PC-9 (cell line): ENCODE measurements at regions not wholly inside any gene's neighbourhood (a gene's known extent, or its start where the extent isn't known, plus 50 kb on each side); places are given as distances from the start of the nearest gene placed in this dataset.

Experiments
- BruUV-seq: library from RNA; stranded (reverse); fragments of 400-500 nt; replicated peaks from 2 replicates; lab custom pipeline; 2021; lab: Mats Ljungman, UMichigan
- CTCF ChIA-PET: fragments of 300-600 bp; sonication (Branson Sonifier 250); formaldehyde crosslinking; loops from one replicate; lab custom pipeline; 2022; ENCODE audit warnings: antibody characterized with exemption; lab: Charles Lee
- POLR2A ChIA-PET: fragments of 300-600 bp; sonication (Branson Sonifier 250); formaldehyde crosslinking; loops from one replicate; lab custom pipeline; 2022; ENCODE audit warnings: antibody characterized with exemption; ENCODE audit not compliant: unreplicated experiment; lab: Charles Lee
- DNase-seq, 2 experiments: peaks; one replicate each; pipeline versions ENCODE4 v3.0.0 to v3.0.0-alpha.2; 2015 to 2022; ENCODE audit warnings: mixed read lengths in 1 of 2
- H2AFZ ChIP-seq: fragments of 200-600 bp; sonication (generic); 2 replicates; pipeline ENCODE4 v1.8.1; 2017; ENCODE audit warnings: antibody characterized with exemption
- H3F3A ChIP-seq: fragments of 200-600 bp; sonication (generic); 2 replicates; pipeline ENCODE4 v1.8.1; 2017; ENCODE audit warnings: antibody characterized with exemption, mild to moderate bottlenecking, low read depth; ENCODE audit not compliant: insufficient read depth
- H3K27ac ChIP-seq: fragments of 200-600 bp; sonication (generic); 2 replicates; pipeline ENCODE4 v1.6.1; 2016; ENCODE audit warnings: mixed run types
- H3K27me3 ChIP-seq: fragments of 200-600 bp; sonication (generic); 2 replicates; pipeline ENCODE4 v1.6.1; 2016; ENCODE audit warnings: low read depth, mixed run types; ENCODE audit not compliant: insufficient read depth
- H3K36me3 ChIP-seq: fragments of 200-600 bp; sonication (generic); 2 replicates; pipeline ENCODE4 v1.6.1; 2016; ENCODE audit warnings: low read depth, mixed run types
- H3K4me1 ChIP-seq: fragments of 200-600 bp; sonication (generic); replicated peaks from 2 replicates; pipeline ENCODE4 v1.6.1; 2016; ENCODE audit warnings: mixed run types; ENCODE audit not compliant: insufficient read depth
- H3K4me2 ChIP-seq: fragments of 200-600 bp; sonication (generic); 2 replicates; pipeline ENCODE4 v1.6.1; 2017; ENCODE audit warnings: mixed run types
- H3K4me3 ChIP-seq: fragments of 200-600 bp; sonication (generic); 2 replicates; pipeline ENCODE4 v1.6.1; 2016; ENCODE audit warnings: mixed run types
- H3K79me2 ChIP-seq: fragments of 200-600 bp; sonication (generic); 2 replicates; pipeline ENCODE4 v1.6.1; 2017; ENCODE audit warnings: low read depth, mixed run types
- H3K9me2 ChIP-seq: fragments of 200-600 bp; sonication (generic); 2 replicates; pipeline ENCODE4 v1.8.1; 2017; ENCODE audit warnings: mild to moderate bottlenecking; ENCODE audit not compliant: insufficient read depth
- H3K9me3 ChIP-seq: fragments of 200-600 bp; sonication (generic); 2 replicates; pipeline ENCODE4 v1.8.1; 2016; ENCODE audit warnings: low read depth; ENCODE audit not compliant: insufficient read depth
- H4K20me1 ChIP-seq: fragments of 200-600 bp; sonication (generic); 2 replicates; pipeline ENCODE4 v1.8.1; 2017; ENCODE audit not compliant: insufficient read depth
- EZH2 ChIP-seq: fragments of 200-600 bp; sonication (generic); IDR thresholded peaks from 2 replicates; pipeline ENCODE4 v1.8.0; 2017; ENCODE audit warnings: antibody characterized with exemption, low read depth
- intact Hi-C: fragments of 100-400 bp; cut with micrococcal nuclease; formaldehyde crosslinking; loops from one replicate; pipeline ENCODE4 v1.10.0; 2022; ENCODE audit not compliant: unreplicated experiment
- TF ChIP-seq, protein P1 (sequence below): fragments of 200-600 bp; sonication (generic); conservative IDR thresholded peaks from 2 replicates; pipeline ENCODE4 v1.6.1; 2017; ENCODE audit warnings: mixed run types, antibody characterized with exemption, mild to moderate bottlenecking, moderate library complexity

DNA sequence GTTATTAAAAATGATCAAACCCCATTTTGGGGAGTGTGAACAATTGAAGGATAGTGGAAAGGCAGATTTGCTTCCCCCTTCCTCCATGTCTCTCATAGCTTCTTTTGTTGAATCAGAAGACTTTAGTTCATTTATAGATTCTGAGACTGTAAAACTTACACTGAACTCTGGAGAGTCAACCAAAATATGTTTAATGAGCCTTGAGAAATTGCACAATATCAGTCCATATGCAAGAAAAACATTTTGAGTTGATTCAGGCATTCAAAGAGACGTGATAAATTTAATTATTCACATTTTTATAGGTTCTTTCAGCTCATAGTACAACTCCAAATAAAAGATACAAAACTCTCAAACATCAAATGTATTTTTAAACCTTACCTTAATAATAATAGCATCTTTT is 354.4 kb upstream of the SPRED2 start:
- POLR2A ChIA-PET: interaction anchor here (0.6 kb wide), 1 partner anchor 31 kb away, joined by 4 read pairs; no protein-coding TSS in a partner anchor
- CTCF ChIA-PET: no interaction called here
- no peaks in the 10 kb centered on the region for H3K36me3 ChIP-seq
- H4K20me1 ChIP-seq: no peaks in the 10 kb centered on the region
- H3K4me2 ChIP-seq: no peak overlapping the region
- intact Hi-C loops: no loop called here
- no peak for TF ChIP-seq EZH2
- TF ChIP-seq, protein P1, sequence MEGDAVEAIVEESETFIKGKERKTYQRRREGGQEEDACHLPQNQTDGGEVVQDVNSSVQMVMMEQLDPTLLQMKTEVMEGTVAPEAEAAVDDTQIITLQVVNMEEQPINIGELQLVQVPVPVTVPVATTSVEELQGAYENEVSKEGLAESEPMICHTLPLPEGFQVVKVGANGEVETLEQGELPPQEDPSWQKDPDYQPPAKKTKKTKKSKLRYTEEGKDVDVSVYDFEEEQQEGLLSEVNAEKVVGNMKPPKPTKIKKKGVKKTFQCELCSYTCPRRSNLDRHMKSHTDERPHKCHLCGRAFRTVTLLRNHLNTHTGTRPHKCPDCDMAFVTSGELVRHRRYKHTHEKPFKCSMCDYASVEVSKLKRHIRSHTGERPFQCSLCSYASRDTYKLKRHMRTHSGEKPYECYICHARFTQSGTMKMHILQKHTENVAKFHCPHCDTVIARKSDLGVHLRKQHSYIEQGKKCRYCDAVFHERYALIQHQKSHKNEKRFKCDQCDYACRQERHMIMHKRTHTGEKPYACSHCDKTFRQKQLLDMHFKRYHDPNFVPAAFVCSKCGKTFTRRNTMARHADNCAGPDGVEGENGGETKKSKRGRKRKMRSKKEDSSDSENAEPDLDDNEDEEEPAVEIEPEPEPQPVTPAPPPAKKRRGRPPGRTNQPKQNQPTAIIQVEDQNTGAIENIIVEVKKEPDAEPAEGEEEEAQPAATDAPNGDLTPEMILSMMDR: no peak
- H3K27ac ChIP-seq: no peak overlapping the region
- no TSS peak for BruUV-seq
- H3F3A ChIP-seq: no peaks in the 10 kb centered on the region
- no peaks in the 10 kb centered on the region for H3K9me3 ChIP-seq
- DNase-seq: no peak
- peaks cover 2% of the 10 kb centered on the region; the same call in 1 of the 2 replicates for H3K27me3 ChIP-seq
- no peak overlapping the region for H2AFZ ChIP-seq
- H3K79me2 ChIP-seq: no peaks in the 10 kb centered on the region
- H3K4me1 ChIP-seq: no peaks in the 10 kb centered on the region
- no peaks in the 10 kb centered on the region for H3K9me2 ChIP-seq
- H3K4me3 ChIP-seq: no peak overlapping the region

DNA sequence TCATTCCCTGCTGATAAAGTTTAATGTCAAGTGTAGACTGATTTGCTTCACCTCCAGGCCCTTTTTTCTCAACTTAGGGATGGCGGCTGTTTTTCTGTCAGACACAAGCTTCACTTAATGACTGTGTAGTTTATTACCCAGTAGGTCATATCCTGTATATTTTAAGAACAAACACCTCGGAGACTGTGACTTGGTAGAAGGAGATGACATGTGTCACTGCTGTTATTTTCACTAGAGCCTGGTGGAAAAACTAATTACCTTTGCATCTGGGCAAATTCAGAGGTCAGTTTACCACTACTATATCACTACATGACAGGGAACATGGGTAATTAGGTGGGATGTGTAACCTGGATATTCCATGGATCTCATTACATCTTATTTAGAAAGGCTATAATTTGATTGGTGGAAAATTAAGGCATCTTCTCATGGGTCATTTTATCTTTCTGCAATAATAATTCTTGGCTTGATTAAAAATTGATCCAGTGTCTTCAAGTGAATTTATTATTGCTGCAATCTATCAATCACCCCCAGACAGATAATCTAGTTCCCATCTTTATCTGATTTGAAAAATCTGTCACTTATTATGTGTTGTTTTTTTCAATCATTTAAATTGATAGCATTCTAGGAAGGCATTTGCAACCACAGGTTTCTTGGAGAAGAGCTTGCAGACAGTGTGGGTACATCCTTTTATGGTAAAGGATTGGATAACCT is 353.8 kb upstream of the SPRED2 start:
- CTCF ChIA-PET: no interaction called here
- H3K4me1 ChIP-seq: no peaks in the 10 kb centered on the region
- H3K27me3 ChIP-seq: no peaks in the 10 kb centered on the region; the same call in 1 of the 2 replicates

DNA sequence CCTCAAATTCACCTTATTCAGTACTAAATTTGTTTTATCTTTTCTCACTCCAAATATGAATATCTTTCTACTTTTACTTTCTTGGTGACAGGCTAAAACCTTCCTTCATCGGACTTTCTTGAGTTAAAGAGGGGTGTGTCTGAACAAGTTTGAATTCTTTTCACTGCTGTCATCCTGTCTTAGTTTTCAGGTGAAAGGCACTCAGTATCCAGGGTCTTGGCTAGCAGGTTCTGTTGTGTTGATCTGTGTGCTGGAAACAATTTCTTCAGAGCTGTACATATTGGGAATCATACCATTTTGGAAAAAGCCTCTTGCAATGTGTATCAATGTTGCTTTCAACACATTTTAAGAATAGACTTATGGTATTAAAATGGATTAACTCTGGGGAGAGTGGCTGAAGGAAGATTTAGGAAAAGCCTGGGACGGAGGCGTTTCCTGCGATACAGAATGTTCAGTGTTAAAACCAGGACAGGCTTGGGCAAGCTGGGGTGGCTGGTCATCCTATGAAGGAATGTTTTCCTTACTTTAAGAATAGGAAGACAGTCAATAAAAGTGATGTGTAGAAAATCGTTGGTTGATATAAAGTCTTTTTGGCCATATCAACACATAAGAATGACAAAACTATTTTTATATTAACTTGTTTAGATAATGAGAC is 350.7 kb upstream of the SPRED2 start:
- DNase-seq: no peak
- H3K4me1 ChIP-seq: no peaks in the 10 kb centered on the region
- ChIA-PET POLR2A (no interaction called here), CTCF (no interaction called here)
- no peak overlapping the region for H3K27ac ChIP-seq
- no peaks in the 10 kb centered on the region for H4K20me1 ChIP-seq
- no TSS peak for BruUV-seq
- intact Hi-C loops: no loop called here
- no peaks in the 10 kb centered on the region for H3F3A ChIP-seq
- no peaks in the 10 kb centered on the region for H3K9me2 ChIP-seq
- H3K36me3 ChIP-seq: no peaks in the 10 kb centered on the region
- no peaks in the 10 kb centered on the region; the same call in 1 of the 2 replicates for H3K27me3 ChIP-seq
- H3K4me3 ChIP-seq: no peak overlapping the region
- H3K9me3 ChIP-seq: no peaks in the 10 kb centered on the region
- no peaks in the 10 kb centered on the region for H3K79me2 ChIP-seq
- TF ChIP-seq, protein P1: no peak
- TF ChIP-seq EZH2: no peak
- H3K4me2 ChIP-seq: no peak overlapping the region
- H2AFZ ChIP-seq: no peak overlapping the region; the same call in 1 of the 2 replicates

More for the DNA sequence above, 353.8 kb upstream of the SPRED2 start:
- Histone ChIP-seq H3K9me3 (no peaks in the 10 kb centered on the region), H3F3A (no peaks in the 10 kb centered on the region), H3K79me2 (no peaks in the 10 kb centered on the region), H4K20me1 (no peaks in the 10 kb centered on the region), H3K9me2 (no peaks in the 10 kb centered on the region), H3K36me3 (no peaks in the 10 kb centered on the region), H3K27ac (no peak overlapping the region), H3K4me2 (no peak overlapping the region), H3K4me3 (no peak overlapping the region), H2AFZ (no peak overlapping the region)
- intact Hi-C loops: no loop called here
- DNase-seq: no peak
- POLR2A ChIA-PET: interaction anchor here (0.6 kb wide), 1 partner anchor 32 kb away, joined by 4 read pairs; no protein-coding TSS in a partner anchor
- no TSS peak for BruUV-seq
- TF ChIP-seq EZH2: no peak
- TF ChIP-seq, protein P1: no peak
